MM.1S (cell line): ENCODE measurements at regions not wholly inside any gene's neighbourhood (a gene's known extent, or its start where the extent isn't known, plus 50 kb on each side); places are given as distances from the start of the nearest gene placed in this dataset.

ENCODE experiments used
- EZH2 ChIP-seq: fragments of 300-600 bp; sonication (generic); optimal IDR thresholded peaks from 2 replicates; pipeline ENCODE3; 2017; ENCODE audit warnings: low read depth, mild to moderate bottlenecking, antibody characterized with exemption, low read length, mixed read lengths
- EZH2phosphoT487 ChIP-seq: fragments of 300-600 bp; sonication (generic); IDR thresholded peaks from 2 replicates; pipeline ENCODE4 v1.6.1; 2018; ENCODE audit warnings: antibody characterized with exemption, low read length
- TF ChIP-seq, protein P1 (sequence below): fragments of 300-600 bp; sonication (generic); IDR thresholded peaks from 2 replicates; pipeline ENCODE4 v1.5.1; 2016; ENCODE audit warnings: antibody characterized with exemption, low read length, mixed read lengths

DNA sequence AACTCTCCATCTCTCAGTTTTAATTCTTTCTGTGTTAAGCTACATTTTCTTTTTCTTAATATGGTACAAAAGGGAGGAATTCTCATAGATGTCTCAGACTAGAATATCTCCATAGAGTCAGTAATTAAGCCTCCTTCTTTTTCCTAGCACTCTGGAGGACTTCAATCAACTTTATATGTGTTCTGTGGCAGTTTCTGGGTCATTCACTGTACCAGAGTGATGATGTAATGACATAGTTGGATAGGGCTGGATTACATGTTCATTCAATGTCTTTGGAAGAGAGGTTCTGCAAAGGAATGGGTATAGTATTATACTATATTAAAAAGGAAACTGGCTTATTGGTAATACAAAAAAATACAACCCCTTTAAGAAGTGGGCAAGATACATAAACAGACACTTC is 318.3 kb upstream of the OPRM1 start:
- TF ChIP-seq, protein P1, sequence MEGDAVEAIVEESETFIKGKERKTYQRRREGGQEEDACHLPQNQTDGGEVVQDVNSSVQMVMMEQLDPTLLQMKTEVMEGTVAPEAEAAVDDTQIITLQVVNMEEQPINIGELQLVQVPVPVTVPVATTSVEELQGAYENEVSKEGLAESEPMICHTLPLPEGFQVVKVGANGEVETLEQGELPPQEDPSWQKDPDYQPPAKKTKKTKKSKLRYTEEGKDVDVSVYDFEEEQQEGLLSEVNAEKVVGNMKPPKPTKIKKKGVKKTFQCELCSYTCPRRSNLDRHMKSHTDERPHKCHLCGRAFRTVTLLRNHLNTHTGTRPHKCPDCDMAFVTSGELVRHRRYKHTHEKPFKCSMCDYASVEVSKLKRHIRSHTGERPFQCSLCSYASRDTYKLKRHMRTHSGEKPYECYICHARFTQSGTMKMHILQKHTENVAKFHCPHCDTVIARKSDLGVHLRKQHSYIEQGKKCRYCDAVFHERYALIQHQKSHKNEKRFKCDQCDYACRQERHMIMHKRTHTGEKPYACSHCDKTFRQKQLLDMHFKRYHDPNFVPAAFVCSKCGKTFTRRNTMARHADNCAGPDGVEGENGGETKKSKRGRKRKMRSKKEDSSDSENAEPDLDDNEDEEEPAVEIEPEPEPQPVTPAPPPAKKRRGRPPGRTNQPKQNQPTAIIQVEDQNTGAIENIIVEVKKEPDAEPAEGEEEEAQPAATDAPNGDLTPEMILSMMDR = no peak
- TF ChIP-seq EZH2 = no peak
- no peak for TF ChIP-seq EZH2phosphoT487
